Dermis blood vessel endothelial cell (primary cell): ENCODE measurements at regions not wholly inside any gene's neighbourhood (a gene's known extent, or its start where the extent isn't known, plus 50 kb on each side); places are given as distances from the start of the nearest gene placed in this dataset.
A peak's percentile ranks its signal among the peaks of the same experiment; 100 is the strongest.

Experiments
- DNase-seq: peaks from one replicate; pipeline ENCODE4 v3.0.0; 2010

DNA sequence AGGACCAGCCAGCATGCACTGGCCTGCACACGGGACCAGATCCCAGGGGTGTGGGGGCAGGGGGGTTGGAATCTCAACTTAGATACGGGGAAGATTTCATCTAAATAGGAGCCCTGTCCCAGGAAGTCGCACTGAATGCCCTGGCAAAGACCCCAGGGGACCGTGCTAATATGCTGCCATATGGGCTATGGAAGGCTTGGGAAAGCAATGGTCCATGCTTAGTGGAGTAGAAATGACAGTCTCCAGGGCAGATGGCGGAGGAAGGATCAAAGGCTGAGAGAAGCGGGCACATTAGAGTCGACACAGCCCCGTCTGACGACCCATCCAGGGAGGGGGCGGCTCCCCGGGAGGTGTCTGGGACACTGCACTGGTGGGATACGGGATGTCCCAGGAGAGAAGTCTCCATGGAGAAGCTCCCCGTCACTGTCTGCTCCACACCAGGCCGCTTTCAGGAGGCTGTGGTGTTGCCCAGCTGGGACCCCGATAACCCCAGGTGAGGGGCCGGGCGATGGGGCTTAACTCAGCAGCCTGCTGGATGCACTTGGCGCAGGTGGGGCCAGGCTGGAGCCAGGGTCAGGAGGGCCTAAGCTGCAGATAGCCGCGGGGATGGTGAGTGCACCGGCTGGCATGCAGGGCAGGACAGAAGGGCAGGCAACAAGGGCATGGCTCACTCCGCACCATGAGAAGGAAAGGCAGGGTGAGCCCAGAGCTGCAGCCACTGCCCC, 377.7 kb upstream of the IRX1 start:
- no peak for DNase-seq

DNA sequence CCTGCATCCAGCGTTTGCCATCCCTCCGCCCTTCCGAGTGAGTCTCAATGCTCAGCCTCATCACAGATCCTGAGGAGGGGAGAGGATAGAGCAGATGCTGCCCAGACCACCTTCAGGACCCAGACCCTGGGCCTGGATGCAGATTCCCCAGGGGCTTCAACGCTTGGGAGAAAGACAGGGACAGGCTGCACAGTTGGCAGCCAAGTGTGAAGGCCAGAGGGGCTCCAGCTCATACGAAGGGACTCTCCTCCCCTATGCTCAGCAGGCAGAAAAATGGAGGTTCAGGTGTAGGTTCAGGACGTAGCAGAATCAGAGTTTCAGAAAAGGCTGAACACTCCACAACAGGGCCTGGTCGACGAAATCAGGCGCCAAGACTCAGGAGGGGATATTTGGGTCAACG, 378.5 kb upstream of the IRX1 start:
- no peak for DNase-seq

DNA sequence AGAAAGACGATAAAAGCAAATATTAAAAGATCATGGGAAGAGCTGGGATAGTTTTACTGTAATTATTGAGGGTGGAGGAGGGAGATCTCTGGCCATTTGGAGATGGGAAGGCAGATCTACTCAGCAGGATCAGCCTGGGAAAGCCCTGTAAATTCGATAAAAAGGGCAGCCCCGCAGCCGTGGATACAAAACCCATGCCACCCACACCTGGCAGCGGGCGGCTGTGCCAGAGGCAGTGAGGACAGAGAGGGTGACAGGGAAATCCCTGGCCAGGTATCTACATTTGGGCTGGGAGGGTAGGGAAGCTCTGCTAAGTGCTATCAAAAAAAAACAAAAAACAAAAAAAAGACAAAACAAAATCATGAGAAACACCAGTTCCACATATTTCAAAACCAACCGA, 379.2 kb upstream of the IRX1 start:
- no peak for DNase-seq

DNA sequence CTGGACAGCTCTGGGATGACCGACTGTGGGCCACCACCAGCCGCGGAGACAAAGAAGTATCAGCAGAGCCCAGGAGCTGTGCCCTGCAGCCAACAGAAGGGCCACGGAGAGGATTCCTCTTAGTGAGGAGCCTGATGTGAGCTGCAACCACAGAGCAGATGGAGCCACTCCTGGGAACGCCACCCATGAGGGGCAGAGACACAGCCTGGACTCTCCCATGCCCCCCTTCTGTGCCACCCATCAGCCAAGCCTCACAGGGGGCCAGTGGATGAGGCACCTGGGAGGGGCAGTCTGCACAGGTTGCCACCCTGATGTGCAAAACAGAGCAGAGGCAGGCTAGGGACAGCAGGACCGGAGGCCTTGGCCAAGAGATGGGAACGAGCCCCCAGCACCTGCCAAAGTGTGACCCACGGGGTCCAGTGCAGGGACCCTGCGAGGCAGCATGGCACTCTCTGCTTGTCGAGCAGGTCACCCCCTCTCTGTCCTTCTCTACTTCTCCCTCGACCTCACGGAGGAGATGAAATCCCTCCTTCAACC, 380.7 kb upstream of the IRX1 start:
- DNase-seq, result no peak

DNA sequence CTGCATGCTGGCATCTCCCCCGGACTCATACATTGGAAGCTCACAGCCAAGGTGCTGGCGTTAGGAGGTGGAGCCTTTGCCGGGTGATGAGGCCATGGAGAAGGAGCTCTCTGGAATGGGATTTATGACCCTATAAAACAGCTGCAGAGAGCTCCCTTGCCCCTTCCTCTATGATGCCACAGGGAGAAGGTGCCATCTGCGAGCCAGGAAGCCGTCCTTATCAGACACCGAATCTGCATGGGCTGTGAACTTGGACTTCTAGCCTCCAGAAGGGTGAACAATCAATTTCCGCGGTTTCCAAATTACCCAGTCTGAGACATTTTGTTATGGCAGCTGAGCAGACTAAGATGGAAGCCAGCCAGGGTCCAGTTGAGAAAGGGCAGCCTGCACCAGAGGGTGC, 381.2 kb upstream of the IRX1 start:
- no peak for DNase-seq

DNA sequence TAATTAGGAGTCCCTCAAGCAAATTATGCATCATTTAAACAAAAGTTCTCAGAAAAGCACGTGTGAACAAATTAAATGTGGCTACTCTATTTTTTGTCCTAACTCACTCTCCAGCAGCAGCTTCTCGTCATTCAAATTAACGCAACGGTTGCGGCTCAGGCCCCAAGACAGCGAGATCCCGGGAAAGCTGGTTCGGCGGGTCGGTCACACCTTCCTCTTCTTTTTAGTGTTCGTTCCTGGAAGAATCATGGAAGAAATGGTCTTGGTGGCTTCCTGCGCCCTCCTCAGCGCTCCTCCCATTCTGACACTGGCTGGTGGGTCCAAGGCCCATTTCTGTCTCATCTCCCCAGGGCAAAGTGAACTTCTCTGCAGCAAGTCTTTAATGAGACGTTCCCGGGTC, 382.8 kb upstream of the IRX1 start:
- no peak for DNase-seq

DNA sequence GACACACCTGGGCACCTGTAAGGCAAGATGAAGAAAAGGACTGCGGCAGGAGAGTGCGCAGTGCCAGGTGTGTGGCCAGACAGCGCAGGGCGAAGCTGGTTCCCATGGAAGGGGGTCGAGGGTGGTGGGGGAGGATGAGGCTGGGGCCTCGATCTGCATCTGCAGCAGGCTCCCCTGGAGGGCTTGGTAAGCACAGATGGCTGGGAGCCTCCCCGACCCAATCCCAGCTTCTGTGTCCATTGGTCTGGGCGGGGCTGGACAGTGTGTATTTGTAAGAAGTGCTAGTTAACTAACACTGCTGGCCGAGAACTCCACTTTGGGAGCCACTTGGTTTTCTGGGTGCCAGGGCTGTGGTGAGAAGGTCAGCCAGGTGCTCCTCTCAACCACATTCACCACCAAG, 385.1 kb upstream of the IRX1 start:
- DNase-seq, result no peak

DNA sequence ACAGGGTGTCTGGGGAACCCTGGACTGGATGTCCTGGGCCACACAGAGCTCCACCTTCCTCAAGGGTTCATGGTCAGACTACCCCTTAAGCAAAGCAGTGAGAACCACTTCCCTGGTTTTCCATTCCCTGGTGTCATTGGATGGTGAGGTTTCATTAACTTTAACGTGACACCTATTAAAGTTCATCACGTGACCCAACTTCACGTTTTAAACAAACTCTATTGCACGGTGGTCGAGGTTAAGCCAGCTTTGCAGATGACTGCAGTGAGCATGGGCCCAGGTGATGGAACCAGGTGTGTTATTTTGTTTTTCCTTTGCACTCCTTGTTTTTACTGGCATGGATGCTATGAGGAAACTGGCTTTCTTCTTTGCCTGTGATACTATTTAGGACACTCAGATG, 385.7 kb upstream of the IRX1 start:
- no peak for DNase-seq

DNA sequence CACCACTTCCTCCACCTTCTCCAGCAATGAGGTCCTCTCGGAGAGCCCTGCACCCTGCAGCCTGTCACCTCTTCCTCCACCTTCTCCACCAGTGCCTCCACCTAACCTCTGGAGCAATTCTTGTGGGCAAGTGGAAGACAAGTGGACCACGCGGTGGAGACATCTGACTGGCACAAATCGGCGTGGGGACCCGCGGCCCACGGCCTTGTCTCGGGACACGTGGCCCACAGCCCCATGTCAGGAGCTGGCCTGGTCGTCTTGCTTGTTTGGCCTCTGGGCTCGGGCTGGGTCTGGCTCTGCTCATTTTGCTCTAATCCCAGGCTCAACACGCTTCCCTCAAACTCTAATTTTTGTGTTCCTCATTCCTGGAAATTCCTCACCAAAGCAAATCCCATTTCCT, 393.1 kb upstream of the IRX1 start:
- no peak for DNase-seq

DNA sequence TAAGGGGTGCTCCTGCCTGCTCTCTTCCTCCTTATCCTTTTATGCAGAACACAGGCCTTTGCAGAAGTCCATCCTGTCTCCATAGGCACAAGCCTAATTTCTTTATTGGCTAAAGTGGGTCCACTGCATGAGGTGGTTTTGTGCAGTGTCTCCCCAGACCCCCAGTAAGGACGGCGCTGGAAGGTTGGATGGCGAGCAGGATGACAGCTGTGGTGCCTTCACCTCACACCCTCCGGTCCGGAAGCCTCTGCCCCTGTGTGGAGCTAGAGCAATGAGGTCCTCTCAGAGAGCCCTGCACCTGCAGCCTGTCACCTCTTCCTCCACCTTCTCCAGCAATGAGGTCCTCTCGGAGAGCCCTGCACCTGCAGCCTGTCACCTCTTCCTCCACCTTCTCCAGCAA, 393.7 kb upstream of the IRX1 start:
- no peak for DNase-seq

DNA sequence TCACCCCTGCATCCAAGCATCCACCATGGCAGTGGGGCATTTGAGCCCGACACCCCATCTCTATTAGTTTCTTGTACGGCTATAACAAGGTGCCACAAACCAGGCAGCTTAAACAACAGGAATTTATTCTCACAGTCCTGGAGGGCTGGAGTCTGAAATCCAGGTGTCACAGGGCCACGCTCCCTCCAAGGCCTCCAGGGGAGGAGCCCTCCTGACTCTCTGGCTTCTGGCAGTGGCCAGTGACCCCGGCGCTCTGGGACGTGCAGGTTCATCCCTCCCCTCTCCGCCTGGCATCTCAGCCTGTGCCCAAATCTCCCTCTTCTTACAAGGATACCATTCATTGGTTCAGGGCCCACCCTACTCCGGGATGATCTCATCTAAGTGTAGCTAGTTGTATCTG, 394.5 kb upstream of the IRX1 start:
- no peak for DNase-seq

DNA sequence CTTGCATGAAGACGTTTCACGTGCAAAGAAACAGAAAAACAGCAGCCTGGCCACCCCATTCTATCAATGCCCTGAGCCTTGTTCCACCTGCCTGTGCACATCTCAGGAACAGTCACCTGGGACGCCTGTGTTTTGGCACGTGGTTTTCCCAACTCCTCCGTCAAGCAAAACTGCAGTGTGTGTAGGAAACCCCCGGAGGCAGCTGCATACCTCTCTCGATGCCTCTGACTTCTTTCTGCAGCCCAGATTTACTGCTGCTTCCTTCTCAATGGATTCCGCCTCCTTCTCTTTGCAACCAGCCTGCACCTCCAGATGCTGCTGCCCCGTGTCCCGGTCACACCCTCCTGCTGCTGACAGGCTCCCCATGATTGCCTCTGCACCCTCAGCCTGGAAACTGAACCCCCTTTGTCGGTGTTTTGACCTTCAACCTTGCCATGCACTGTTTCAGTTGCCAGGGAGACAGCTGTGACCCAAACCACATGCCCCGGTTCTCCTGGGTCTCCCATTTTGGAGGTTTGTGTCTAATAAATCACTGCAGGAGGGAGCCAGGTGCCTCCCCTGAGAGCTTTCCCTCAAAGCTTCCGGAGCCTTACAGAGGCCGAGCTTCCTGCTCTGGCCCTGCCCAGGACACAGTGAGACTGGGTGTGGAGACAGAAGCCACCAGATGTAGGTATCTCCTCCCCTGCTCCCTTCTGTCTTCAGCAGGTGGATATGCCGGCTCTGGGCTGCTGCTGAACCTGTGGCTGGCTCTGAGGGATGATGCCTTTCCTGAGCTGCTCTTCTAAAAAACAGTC, 395.5 kb upstream of the IRX1 start:
- no peak for DNase-seq

DNA sequence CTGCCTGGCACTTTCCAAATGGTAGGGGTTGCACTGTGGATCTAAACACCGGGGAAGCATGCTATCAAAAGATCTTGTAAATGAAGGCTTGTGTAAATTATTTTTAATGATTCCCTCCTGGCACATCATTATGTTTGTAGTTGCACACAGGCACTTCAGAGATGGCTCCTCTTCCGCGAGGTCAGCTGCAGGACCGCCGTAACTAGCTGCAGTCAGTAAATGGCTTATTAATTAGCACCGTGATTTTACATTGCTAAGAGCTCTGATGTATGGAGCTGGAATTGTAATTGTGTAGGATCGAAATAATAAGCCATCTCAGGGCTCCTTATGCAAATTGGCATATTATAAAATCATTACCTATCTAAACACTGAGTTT, 397.6 kb upstream of the IRX1 start:
- no peak for DNase-seq

DNA sequence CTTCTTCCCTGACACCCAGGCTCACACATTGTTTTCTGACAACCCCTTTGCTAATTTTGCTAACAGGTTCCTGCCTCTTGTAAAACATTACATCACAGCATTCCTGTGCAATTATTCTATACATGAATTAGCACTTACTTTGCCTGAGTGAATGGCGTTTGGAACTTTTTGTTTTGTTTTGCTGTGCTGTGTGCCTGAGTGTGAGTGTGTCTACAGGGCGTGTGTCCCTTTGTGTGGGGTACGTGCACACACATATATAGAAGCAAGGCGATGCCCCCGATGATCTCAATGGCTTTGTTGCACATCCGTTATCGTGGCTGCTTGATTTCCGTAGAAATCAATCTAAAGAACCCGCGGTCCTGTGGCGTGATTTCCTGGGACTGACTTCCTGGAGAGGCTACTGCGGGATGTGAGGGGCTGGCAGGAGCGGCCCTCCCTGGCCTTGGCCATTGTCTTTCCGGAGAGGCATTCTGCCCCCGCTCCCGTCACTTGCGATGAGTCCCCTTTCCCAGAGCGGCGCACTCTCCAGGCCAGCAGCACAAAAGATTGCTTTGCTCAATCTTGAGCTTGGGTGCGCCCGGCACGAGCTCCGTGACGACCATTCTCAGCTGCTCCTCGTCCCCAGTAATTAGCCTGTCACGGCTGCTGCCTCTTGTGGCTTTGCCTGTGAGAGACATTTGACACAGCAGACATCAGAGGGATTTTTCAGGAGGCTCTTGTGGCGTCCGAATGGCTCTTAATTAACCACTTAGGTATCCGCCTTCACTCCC, 398.1 kb upstream of the IRX1 start:
- peak; percentile 0 for DNase-seq

DNA sequence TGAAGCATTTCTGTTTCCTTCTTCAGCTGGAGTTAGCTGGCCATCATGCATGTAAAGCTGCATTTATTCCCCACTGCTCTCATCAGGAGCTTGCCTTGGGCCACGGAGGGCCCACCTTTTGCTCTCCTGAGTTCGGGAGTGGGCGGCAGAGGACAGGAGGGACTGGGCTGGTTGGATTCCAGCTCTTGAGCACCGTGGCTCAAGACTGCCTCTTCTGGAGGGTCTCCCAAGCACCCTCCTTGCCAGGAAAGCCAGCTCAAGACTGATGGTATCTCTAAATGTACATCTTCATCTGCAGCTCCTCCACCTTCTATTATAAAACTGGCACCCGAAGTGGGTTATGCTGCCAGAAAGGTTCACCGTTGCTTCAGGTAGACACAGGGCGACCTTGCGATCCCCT, 399.6 kb upstream of the IRX1 start:
- DNase-seq, result no peak

DNA sequence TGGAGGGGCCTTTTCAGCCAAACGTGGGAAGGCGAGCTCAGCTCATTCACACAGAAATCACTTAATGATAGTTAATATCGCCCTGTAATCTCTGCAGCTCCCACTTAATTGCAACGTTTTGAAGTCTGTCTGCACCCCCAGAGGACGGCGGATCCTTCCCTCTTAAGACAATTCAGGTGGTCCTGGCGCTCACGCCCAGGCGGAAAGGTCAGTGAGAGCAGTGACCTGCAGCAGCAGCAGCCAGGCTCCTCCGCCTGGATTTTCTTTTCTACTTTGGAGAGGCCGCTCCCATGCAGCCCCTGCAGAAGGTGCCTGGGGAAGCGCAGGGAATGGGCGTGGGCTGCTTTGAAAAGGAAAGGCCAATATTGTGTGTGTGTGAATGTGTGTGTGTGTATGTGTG, 400.9 kb upstream of the IRX1 start:
- no peak for DNase-seq

DNA sequence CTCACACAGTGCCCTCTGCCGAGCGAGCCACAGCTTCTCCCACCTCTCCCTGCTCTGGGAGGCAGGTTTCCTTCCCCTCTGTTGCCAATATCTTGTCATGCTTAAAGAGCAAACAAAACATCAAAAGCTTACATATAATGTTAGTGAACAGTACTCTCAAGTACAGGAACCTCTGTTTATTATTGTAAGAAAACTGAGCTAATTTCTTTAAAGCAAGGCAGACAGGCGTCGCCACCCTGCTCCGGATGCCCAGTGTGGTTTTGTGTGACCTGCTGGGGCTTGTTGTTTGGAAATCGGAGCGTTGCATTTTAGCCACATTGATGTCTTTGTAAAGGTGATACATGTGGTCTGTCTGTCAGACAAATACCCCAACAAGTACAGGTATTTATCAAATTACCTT, 401.4 kb upstream of the IRX1 start:
- no peak for DNase-seq

DNA sequence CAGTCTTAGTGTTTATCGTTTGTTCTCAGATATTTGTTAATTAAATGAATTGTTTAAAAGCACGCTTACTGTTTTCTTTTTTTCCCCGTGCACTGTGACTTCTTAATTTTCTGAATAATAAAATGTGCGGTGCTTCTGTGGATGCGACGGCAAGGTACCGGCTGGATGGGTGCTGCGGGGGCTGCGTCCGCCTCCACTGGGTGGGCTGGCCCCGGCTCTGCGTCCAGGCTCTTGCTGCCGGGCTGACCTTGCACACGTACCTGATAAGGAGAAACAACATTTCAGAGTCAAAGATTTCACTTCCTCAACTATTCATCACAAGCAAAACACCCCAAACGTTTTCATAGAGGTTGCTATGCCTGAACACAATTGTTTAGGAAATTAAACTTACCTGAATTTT, 404.0 kb upstream of the IRX1 start:
- DNase-seq, result no peak

DNA sequence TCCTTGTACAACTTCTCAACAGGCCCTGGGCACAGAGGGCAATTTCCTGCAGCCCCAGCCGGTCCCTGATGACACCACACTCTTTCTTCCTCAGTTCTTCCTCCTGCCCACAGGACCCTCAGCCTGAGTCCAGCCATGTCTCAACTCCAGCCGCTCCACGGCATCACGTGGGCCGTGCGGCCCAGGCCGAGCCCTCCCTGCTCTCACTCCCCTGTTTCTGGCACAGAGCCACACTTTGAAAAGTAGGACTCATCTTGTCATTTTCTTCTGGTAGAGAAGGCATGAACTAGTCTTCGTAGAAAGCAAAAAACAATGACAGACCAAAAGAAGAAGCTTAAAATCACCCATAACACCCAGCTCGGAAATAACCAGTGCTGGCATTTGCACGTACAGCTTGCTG, 404.7 kb upstream of the IRX1 start:
- no peak for DNase-seq

DNA sequence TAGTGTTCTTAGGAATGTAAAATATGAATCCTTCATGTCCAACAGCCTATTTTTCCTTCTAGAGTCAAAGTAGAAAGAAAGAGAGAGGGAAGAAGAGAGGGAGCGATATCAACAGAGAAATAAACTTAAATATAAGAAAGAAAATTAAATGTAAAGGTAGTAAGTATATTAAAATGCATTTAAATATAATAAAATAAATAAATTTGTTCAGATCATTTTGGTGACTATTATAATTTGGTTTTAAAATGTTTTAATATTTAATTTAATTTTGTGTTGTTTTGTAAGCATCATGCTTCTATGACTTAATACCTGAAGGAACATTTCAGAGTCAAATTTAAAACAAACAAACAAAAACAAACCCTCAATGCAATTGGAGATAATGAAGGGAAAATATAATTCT, 405.2 kb upstream of the IRX1 start:
- DNase-seq, result no peak

DNA sequence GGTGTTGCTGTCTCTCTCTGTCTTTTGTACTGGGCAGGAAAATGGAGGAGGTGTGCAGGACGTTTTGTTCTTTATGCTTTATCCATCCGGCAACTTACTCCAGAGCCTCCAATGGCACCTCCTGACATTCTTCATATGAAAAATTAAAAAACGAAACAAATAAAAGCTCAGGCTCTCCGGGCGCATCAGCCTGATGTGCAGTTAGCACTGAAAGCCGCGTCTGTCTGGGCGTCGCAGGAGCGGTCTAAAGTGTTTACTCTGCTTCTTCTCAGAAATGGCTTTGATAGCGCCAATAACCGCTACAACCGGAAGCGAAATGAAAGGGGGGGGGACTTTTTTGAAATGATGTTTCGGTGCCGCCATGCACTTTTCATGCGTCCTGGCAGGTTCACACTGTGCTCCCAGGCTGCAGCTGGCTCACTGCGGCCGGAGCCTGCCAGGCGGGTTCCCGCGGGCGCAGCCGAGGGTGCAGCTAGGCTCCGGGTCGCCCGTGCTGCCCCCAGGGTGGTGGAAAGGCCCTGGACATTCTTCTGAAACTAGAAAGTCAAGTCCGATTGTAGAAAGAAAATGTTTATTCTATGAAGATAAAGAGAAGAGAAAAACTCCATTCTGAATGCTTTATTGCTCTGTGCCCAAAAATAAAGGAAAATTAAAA, 407.7 kb upstream of the IRX1 start:
- no peak for DNase-seq

DNA sequence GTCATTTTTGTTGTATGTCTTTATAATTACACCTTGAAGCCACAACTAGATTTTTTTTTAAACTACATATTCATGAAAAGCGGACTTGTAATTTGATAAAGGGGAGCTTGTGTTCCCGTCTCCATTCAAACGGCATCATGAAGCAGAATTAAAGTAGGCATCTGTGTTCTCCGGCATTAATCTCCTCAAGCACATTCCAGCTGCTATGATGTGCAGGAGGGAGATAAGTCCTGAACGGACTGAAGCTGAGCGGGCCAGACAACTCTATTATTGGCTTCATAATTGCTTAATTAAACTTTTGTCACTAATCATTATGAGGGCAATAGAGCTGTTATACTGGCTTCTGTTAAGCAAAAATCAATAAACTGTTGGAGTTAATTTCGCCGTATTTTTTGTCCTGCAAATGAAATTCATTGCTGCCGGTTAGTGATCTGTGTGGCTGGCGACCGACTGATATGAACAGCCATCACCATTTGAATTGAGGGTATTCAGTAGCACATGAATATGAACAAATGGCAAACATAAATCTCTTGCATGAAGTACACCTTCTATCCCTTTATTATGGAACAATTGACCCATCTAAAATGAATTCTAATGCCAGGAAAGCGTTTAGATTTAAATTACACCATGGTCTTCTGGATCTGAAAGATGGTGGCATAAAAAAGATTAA, 408.8 kb upstream of the IRX1 start:
- DNase-seq, result no peak

DNA sequence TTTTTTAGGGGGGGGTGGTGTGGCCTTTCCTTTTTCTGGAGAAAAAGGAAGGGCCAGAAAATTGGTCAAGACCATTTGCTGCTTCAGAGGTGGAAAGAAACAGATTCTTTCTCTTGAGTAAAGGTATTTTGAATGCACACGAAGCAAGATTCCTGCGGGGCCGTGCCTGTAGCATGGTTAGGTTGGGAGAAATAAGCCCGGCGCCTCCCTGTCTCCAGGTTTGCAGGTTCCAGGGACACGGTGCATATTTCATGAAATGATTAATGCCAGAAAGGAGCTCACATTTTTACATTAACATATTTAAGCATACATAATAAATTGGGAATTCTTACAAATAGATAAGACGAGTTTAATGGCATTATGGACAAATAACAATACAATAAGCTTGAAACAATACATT, 409.5 kb upstream of the IRX1 start:
- no peak for DNase-seq
